K562 (cell line): ENCODE measurements at regions not wholly inside any gene's neighbourhood (a gene's known extent, or its start where the extent isn't known, plus 50 kb on each side); places are given as distances from the start of the nearest gene placed in this dataset.

ENCODE experiments used
- ARID4B ChIP-seq: sonication (generic); formaldehyde crosslinking; IDR thresholded peaks from 2 replicates; pipeline ENCODE4 v1.8.0; 2022; ENCODE audit warnings: mild to moderate bottlenecking, missing genetic modification reagents
- ATF4 ChIP-seq: fragments of 450-650 bp; formaldehyde crosslinking; IDR thresholded peaks from 2 replicates; pipeline ENCODE4 v1.4.0; 2022; ENCODE audit warnings: mild to moderate bottlenecking, moderate library complexity
- ESRRB ChIP-seq: fragments of 250-450 bp; sonication (Bioruptor Pico); IDR thresholded peaks from 2 replicates; pipeline ENCODE4 v1.5.0; 2020; ENCODE audit warnings: mild to moderate bottlenecking, moderate library complexity, borderline replicate concordance
- ETS1 ChIP-seq: conservative IDR thresholded peaks from 2 replicates; pipeline ENCODE4 v1.6.1; 2011; ENCODE audit warnings: low read depth, mild to moderate bottlenecking, low read length; ENCODE audit not compliant: control insufficient read depth
- HMG20A ChIP-seq: fragments of 450-650 bp; formaldehyde crosslinking; conservative IDR thresholded peaks from 2 replicates; pipeline ENCODE4 v1.4.0; 2020; ENCODE audit warnings: mild to moderate bottlenecking, mixed read lengths
- HMGXB4 ChIP-seq: sonication (generic); formaldehyde crosslinking; IDR thresholded peaks from 2 replicates; pipeline ENCODE4 v1.8.1; 2023; ENCODE audit warnings: mild to moderate bottlenecking, missing genetic modification reagents
- ID3 ChIP-seq, 2 experiments: fragments of 250-450 bp in 1 of 2; fragments of 450-650 bp in 1 of 2; sonication (Bioruptor Pico) in 1 of 2; IDR thresholded peaks; 2 replicates each; pipeline versions ENCODE4 v1.6.1 to v1.8.0; 2016 to 2021; ENCODE audit warnings: mild to moderate bottlenecking in 2 of 2, moderate library complexity in 2 of 2, missing compliant biosample characterization in 1 of 2, missing genetic modification characterization in 1 of 2
- MCM5 ChIP-seq: fragments of 450-650 bp; IDR thresholded peaks from 2 replicates; pipeline ENCODE4 v1.6.1; 2016; ENCODE audit warnings: low read depth
- MEIS2 ChIP-seq: fragments of 450-650 bp; IDR thresholded peaks from 2 replicates; pipeline ENCODE4 v1.6.1; 2014; ENCODE audit warnings: mild to moderate bottlenecking; ENCODE audit not compliant: partially characterized antibody
- POLR3A ChIP-seq: IDR thresholded peaks from 2 replicates; pipeline ENCODE4 v1.6.1; 2011; ENCODE audit warnings: borderline replicate concordance, mild to moderate bottlenecking, moderate library complexity; ENCODE audit not compliant: insufficient read length, insufficient read depth; ENCODE audit errors: extremely low read depth
- RFX7 ChIP-seq: fragments of 250-450 bp; sonication (Bioruptor Pico); IDR thresholded peaks from 2 replicates; pipeline ENCODE4 v1.5.1; 2021; ENCODE audit warnings: mild to moderate bottlenecking
- SLC30A9 ChIP-seq: fragments of 250-450 bp; sonication (Bioruptor Pico); IDR thresholded peaks from 2 replicates; pipeline ENCODE4 v1.8.0; 2022; ENCODE audit warnings: mild to moderate bottlenecking, moderate library complexity
- SMARCA5 ChIP-seq: fragments of 450-650 bp; IDR thresholded peaks from 2 replicates; pipeline ENCODE4 v1.6.1; 2016
- SMARCE1 ChIP-seq: fragments of 450-650 bp; IDR thresholded peaks from 2 replicates; pipeline ENCODE4 v1.7.1; 2016; ENCODE audit warnings: mild to moderate bottlenecking
- ZKSCAN1 ChIP-seq: fragments of 150-350 bp; IDR thresholded peaks from 2 replicates; pipeline ENCODE4 v1.6.1; 2016; ENCODE audit warnings: low read depth, low read length
- ZNF165 ChIP-seq: fragments of 250-450 bp; sonication (Bioruptor Pico); IDR thresholded peaks from 2 replicates; pipeline ENCODE4 v1.4.0; 2020; ENCODE audit warnings: borderline replicate concordance
- ZNF23 ChIP-seq: fragments of 250-450 bp; sonication (Bioruptor Pico); IDR thresholded peaks from 2 replicates; pipeline ENCODE4 v1.4.0; 2020; ENCODE audit warnings: mild to moderate bottlenecking
- ZSCAN29 ChIP-seq: fragments of 450-650 bp; IDR thresholded peaks from 2 replicates; pipeline ENCODE4 v1.6.1; 2017

GRCh38 chr4:159046683-159047082 is 56.2 kb upstream of the RAPGEF2 start (continued):
- TF ChIP-seq ARID4B (CRISPR knock-in tag), result no peak
- peak; percentile 79 for TF ChIP-seq MEIS2
- no peak for TF ChIP-seq SLC30A9 (CRISPR knock-in tag)
- no peak for TF ChIP-seq HMG20A (CRISPR knock-in tag)
- no peak for TF ChIP-seq ZNF165 (CRISPR knock-in tag)
- no peak for TF ChIP-seq MCM5
- no peak for TF ChIP-seq HMGXB4 (CRISPR knock-in tag)
- TF ChIP-seq ID3 (CRISPR knock-in tag; IDR thresholded peaks at IDR 0.05), result no peak
- 0 out of 2 replicates have a peak, but pooled peaks have one; percentile 54 for TF ChIP-seq ID3 (tag; IDR thresholded peaks at IDR 0.05)
- no peak for TF ChIP-seq POLR3A
- TF ChIP-seq ATF4 (CRISPR knock-in tag), result no peak
- no peak for TF ChIP-seq ZSCAN29
- TF ChIP-seq SMARCA5, result no peak
- no peak for TF ChIP-seq SMARCE1
- no peak for TF ChIP-seq ZNF23 (CRISPR knock-in tag)
- TF ChIP-seq RFX7 (CRISPR knock-in tag), result no peak
- TF ChIP-seq ZKSCAN1, result no peak
- TF ChIP-seq ETS1, result no peak
- no peak for TF ChIP-seq ESRRB (CRISPR knock-in tag)
